ENCODE measurements at regions not wholly inside any gene's neighbourhood (a gene's known extent, or its start where the extent isn't known, plus 50 kb on each side); places are given as distances from the start of the nearest gene placed in this dataset.

DNA sequence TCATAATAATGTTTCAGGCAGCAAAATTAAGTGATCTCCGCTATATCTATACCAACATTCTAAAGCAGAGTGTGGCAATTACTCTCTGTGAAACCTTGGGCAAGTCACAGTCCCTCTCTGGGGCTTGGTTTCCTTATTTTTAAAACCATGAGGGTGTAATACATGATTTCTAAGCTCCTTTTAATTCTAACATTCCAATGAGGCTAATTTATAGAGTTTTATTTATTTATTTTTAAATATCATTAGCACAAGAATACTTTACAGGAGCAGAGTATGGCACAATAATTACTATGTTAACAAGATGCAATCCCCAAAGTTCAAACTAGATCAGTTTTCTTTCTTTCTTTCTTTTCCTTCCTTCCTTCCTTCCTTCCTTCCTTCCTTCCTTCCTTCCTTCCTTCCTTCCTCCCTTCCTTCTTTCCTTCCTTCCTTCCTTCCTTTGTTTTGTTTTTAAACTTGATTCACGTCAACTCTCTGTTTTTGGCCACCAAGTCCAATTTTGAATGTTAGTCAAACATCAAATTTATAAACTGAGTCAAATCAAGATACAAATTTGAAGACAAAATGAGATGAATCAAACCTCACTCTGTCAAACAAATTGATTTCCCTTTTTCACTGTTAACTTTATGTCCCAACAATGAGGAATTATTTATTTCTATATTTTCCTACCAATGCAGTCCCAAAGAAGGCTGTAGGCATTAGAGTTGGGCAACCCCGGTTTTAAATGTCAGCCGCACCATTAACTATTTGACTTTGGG, 50.2 kb upstream of the GPR174 start:
- peaks cover 57 to 63% of the 10 kb centered on the region in 2 experiments for H3K9me3 Mint-ChIP-seq
- DNase-seq, result no peak
- TF ChIP-seq, protein P1, sequence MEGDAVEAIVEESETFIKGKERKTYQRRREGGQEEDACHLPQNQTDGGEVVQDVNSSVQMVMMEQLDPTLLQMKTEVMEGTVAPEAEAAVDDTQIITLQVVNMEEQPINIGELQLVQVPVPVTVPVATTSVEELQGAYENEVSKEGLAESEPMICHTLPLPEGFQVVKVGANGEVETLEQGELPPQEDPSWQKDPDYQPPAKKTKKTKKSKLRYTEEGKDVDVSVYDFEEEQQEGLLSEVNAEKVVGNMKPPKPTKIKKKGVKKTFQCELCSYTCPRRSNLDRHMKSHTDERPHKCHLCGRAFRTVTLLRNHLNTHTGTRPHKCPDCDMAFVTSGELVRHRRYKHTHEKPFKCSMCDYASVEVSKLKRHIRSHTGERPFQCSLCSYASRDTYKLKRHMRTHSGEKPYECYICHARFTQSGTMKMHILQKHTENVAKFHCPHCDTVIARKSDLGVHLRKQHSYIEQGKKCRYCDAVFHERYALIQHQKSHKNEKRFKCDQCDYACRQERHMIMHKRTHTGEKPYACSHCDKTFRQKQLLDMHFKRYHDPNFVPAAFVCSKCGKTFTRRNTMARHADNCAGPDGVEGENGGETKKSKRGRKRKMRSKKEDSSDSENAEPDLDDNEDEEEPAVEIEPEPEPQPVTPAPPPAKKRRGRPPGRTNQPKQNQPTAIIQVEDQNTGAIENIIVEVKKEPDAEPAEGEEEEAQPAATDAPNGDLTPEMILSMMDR (conservative IDR thresholded peaks at IDR 0.05), result no peak
- no peak overlapping the region for H3K4me2 ChIP-seq (ENCODE audit: insufficient read depth, insufficient read length, low read length)
- H2BK15ac ChIP-seq (ENCODE audit: low read depth, low read length), result no peak overlapping the region
- H2AK5ac ChIP-seq (ENCODE audit: insufficient read length, low read length), result no peak overlapping the region
- H3K79me2 ChIP-seq (ENCODE audit: insufficient read depth, low read length), result no peaks in the 10 kb centered on the region
- H2BK5ac ChIP-seq (ENCODE audit: insufficient read length, low read length), result no peak overlapping the region
- H3K23ac ChIP-seq (ENCODE audit: insufficient read length, low read depth, low read length), result no peak overlapping the region
- no peak overlapping the region for H3K14ac ChIP-seq (ENCODE audit: insufficient read depth, low read length)
- H3K27ac ChIP-seq (ENCODE audit: insufficient read length, low read depth, low read length), result no peak overlapping the region
- no peak overlapping the region for H3T11ph ChIP-seq (ENCODE audit: low read length)
- H4K5ac ChIP-seq (ENCODE audit: insufficient read length, low read depth, low read length), result no peak overlapping the region
- no peak overlapping the region for H2AFZ ChIP-seq (ENCODE audit: low read length)
- no peaks in the 10 kb centered on the region for H3K4me1 ChIP-seq (ENCODE audit: insufficient read depth, low read length)
- WGBS (ENCODE audit: extremely low coverage, insufficient read length, low lambda C conversion rate), result no CpG with 5 or more reads among the region's 4 CpGs
- H3K4me1 Mint-ChIP-seq, result no peaks in the 10 kb centered on the region
- no peak overlapping the region for H2BK120ac ChIP-seq (ENCODE audit: low read depth, low read length, poor library complexity, severe bottlenecking)
- no peaks in the 10 kb centered on the region for H4K20me1 ChIP-seq (ENCODE audit: control insufficient read depth, insufficient read depth, insufficient read length)
- H3K79me1 ChIP-seq (ENCODE audit: insufficient read depth, low read depth, low read length, poor library complexity, severe bottlenecking), result no peaks in the 10 kb centered on the region
- H3K27me3 ChIP-seq (ENCODE audit: insufficient read depth, low read length), result no peaks in the 10 kb centered on the region
- no peak overlapping the region for H3K4me3 Mint-ChIP-seq
- H3K9ac ChIP-seq (ENCODE audit: extremely low read depth, insufficient read length, low read length), result no peak overlapping the region
- H3K36me3 Mint-ChIP-seq (ENCODE audit: insufficient read depth in 1 of 3, low read depth in 3 of 3), result no peaks in the 10 kb centered on the region; a peak in 1 of 7 replicates
- H3K27me3 Mint-ChIP-seq (ENCODE audit: low read depth), result no peaks in the 10 kb centered on the region
- no peak overlapping the region for H3K27ac Mint-ChIP-seq
- H3K9me3 ChIP-seq (ENCODE audit: control insufficient read depth, low read depth, low read length), result peaks cover 5% of the 10 kb centered on the region
- no peak overlapping the region for H2BK20ac ChIP-seq (ENCODE audit: low read depth, low read length, poor library complexity, severe bottlenecking)
- H3K23me2 ChIP-seq (ENCODE audit: insufficient read length, low read depth, low read length, poor library complexity, severe bottlenecking), result no peaks in the 10 kb centered on the region
- no peak overlapping the region for H4K91ac ChIP-seq (ENCODE audit: insufficient read length, low read depth, low read length)
- no peak overlapping the region for H3K4ac ChIP-seq (ENCODE audit: low read depth, low read length)
- H3K18ac ChIP-seq (ENCODE audit: insufficient read length, low read depth, low read length), result no peak overlapping the region
- H4K8ac ChIP-seq (replicated peaks; ENCODE audit: insufficient read length, low read depth, low read length), result no peak overlapping the region
- no peak overlapping the region for H2BK12ac ChIP-seq (ENCODE audit: insufficient read length, low read depth, low read length)
- H3K56ac ChIP-seq (ENCODE audit: insufficient read length, low read depth, low read length), result no peak overlapping the region

All from H9 (cell line).